HepG2 (cell line): ENCODE measurements at regions not wholly inside any gene's neighbourhood (a gene's known extent, or its start where the extent isn't known, plus 50 kb on each side); places are given as distances from the start of the nearest gene placed in this dataset.

ENCODE experiments used
- ATAC-seq: fragments of 200-7000 bp; cut with Tn5 transposase; 3 replicates; pipeline ENCODE4 v1.9.1; 2020; ENCODE audit warnings: mild to moderate bottlenecking, moderate library complexity
- BruUV-seq: library from RNA; stranded (reverse); fragments of 400-500 nt; replicated peaks from 2 replicates; lab custom pipeline; 2021; lab: Mats Ljungman, UMichigan
- CTCF ChIA-PET: fragments of 300-600 bp; formaldehyde crosslinking; extraction: SDS; loops from one replicate; lab custom pipeline; 2021; ENCODE audit warnings: low total read pairs, inconsistent platforms, low intra/inter-chr PET ratio; lab: Yijun Ruan, JAX
- POLR2A ChIA-PET: fragments of 350-600 bp; sonication (Branson Sonifier 250); formaldehyde crosslinking; loops from one replicate; lab custom pipeline; 2020; ENCODE audit warnings: antibody characterized with exemption, inconsistent platforms; lab: Yijun Ruan, JAX
- DNase-seq: peaks from one replicate; pipeline ENCODE4 v3.0.0-alpha.2; 2015; ENCODE audit warnings: low spot score
- FAIRE-seq: peaks from 3 replicates; lab custom pipeline; 2011; peaks lifted over from hg19 to GRCh38; lab: Jason Lieb, UNC
- H2AFZ ChIP-seq: one replicate; pipeline ENCODE4 v1.6.1; 2011; ENCODE audit warnings: low read length, inconsistent platforms
- H3K27ac ChIP-seq: fragments of 300-600 bp; 3 replicates; pipeline ENCODE4 v1.8.0; 2011; ENCODE audit warnings: mixed run types, mild to moderate bottlenecking, mixed read lengths, low read length, inconsistent platforms; ENCODE audit not compliant: insufficient read depth; ENCODE audit errors: extremely low read length
- H3K27me3 ChIP-seq, 2 experiments: fragments of 200-600 bp in 1 of 2; 2 replicates in 1 of 2; 3 replicates in 1 of 2; pipeline versions ENCODE4 v1.6.0 to v1.8.0; 2011; ENCODE audit warnings: low read length in 2 of 2, mild to moderate bottlenecking in 2 of 2, moderate library complexity in 2 of 2, inconsistent platforms in 1 of 2; ENCODE audit not compliant: insufficient read depth in 2 of 2, control insufficient read depth in 1 of 2
- H3K36me3 ChIP-seq, 2 experiments: fragments of 200-600 bp in 1 of 2; replicated peaks in 1 of 2; 2 replicates in 1 of 2; 3 replicates in 1 of 2; pipeline versions ENCODE4 v1.5.1 to v1.8.0; 2011; ENCODE audit warnings: low read length in 2 of 2, inconsistent platforms in 1 of 2; ENCODE audit not compliant: insufficient read depth in 2 of 2, control insufficient read depth in 1 of 2
- H3K4me1 ChIP-seq: 2 replicates; pipeline ENCODE4 v1.5.1; 2012; ENCODE audit warnings: low read length, inconsistent platforms; ENCODE audit not compliant: insufficient read depth
- H3K4me2 ChIP-seq: 2 replicates; pipeline ENCODE4 v1.6.0; 2011; ENCODE audit warnings: low read depth, low read length, inconsistent platforms
- H3K4me3 ChIP-seq, 3 experiments: fragments of 200-600 bp in 1 of 3; sonication (generic), shearing (Covaris generic) in 1 of 3; replicated peaks in 1 of 3; 2 replicates each; pipeline ENCODE4 v1.5.1; 2011 to 2016; ENCODE audit warnings: low read length in 3 of 3, inconsistent platforms in 2 of 3, low read depth in 2 of 3, mild to moderate bottlenecking in 2 of 3, control low read depth in 1 of 3, mixed read lengths in 1 of 3; ENCODE audit not compliant: insufficient read depth in 1 of 3
- H3K79me2 ChIP-seq: one replicate; pipeline ENCODE4 v1.6.1; 2011; ENCODE audit warnings: low read length, inconsistent platforms; ENCODE audit not compliant: insufficient read depth
- H3K9ac ChIP-seq: 2 replicates; pipeline ENCODE4 v1.6.0; 2011; ENCODE audit warnings: mild to moderate bottlenecking, low read depth, low read length, inconsistent platforms; ENCODE audit not compliant: insufficient read depth
- H3K9me3 ChIP-seq: 2 replicates; pipeline ENCODE4 v1.5.1; 2012; ENCODE audit warnings: mild to moderate bottlenecking, low read length
- H4K20me1 ChIP-seq: 2 replicates; pipeline ENCODE4 v1.6.0; 2011; ENCODE audit warnings: inconsistent platforms, mild to moderate bottlenecking, low read length, moderate library complexity; ENCODE audit not compliant: insufficient read depth
- EED ChIP-seq: sonication (generic); formaldehyde crosslinking; IDR thresholded peaks from 2 replicates; pipeline ENCODE4 v1.5.0; 2020; ENCODE audit warnings: mild to moderate bottlenecking, missing genetic modification reagents
- ELF3 ChIP-seq: IDR thresholded peaks from 2 replicates; pipeline ENCODE4 v1.6.1; 2016; ENCODE audit warnings: missing genetic modification reagents, missing compliant biosample characterization
- GABPA ChIP-seq, 2 experiments: IDR thresholded peaks; 2 replicates each; pipeline ENCODE4 v1.6.1; 2011 to 2016; ENCODE audit warnings: low read depth in 2 of 2, low read length in 1 of 2, missing biosample characterization in 1 of 2, missing genetic modification characterization in 1 of 2
- HMG20B ChIP-seq: conservative IDR thresholded peaks from 2 replicates; pipeline ENCODE4 v1.6.1; 2016; ENCODE audit warnings: missing genetic modification reagents, missing compliant biosample characterization
- HNRNPUL1 ChIP-seq: fragments of 200-400 bp; formaldehyde crosslinking; IDR thresholded peaks from 2 replicates; pipeline ENCODE4 v1.6.1; 2017; ENCODE audit warnings: low read depth, mild to moderate bottlenecking, low read length, moderate library complexity
- MAF1 ChIP-seq: sonication (generic); formaldehyde crosslinking; IDR thresholded peaks from 2 replicates; pipeline ENCODE4 v1.5.0; 2020; ENCODE audit warnings: missing genetic modification reagents, borderline replicate concordance
- NFRKB ChIP-seq: fragments of 450-650 bp; IDR thresholded peaks from 2 replicates; pipeline ENCODE4 v1.6.1; 2017
- POLR2A ChIP-seq, 2 experiments: IDR thresholded peaks; 2 replicates each; pipeline ENCODE4 v1.6.1; 2011; ENCODE audit warnings: low read depth in 2 of 2, low read length in 2 of 2, mild to moderate bottlenecking in 1 of 2, moderate library complexity in 1 of 2; ENCODE audit not compliant: insufficient read depth in 1 of 2
- RXRA ChIP-seq: sonication (generic); formaldehyde crosslinking; IDR thresholded peaks from 2 replicates; pipeline ENCODE4 v1.5.1; 2020; ENCODE audit warnings: missing genetic modification reagents
- SIN3B ChIP-seq: fragments of 150-350 bp; IDR thresholded peaks from 2 replicates; pipeline ENCODE4 v1.6.1; 2014; ENCODE audit warnings: low read length
- ZBTB38 ChIP-seq: sonication (generic); formaldehyde crosslinking; IDR thresholded peaks from 2 replicates; pipeline ENCODE4 v1.5.1; 2020; ENCODE audit warnings: mild to moderate bottlenecking, missing genetic modification reagents
- ZNF556 ChIP-seq: sonication (generic); formaldehyde crosslinking; IDR thresholded peaks from 2 replicates; pipeline ENCODE4 v1.4.0; 2020; ENCODE audit warnings: mild to moderate bottlenecking, missing genetic modification reagents, borderline replicate concordance
- ZNF83 ChIP-seq: sonication (generic); formaldehyde crosslinking; IDR thresholded peaks from 2 replicates; pipeline ENCODE4 v1.4.0; 2020; ENCODE audit warnings: missing genetic modification reagents, mild to moderate bottlenecking, borderline replicate concordance
- ZSCAN22 ChIP-seq: sonication (generic); formaldehyde crosslinking; IDR thresholded peaks from 2 replicates; pipeline ENCODE4 v1.4.0; 2020; ENCODE audit warnings: mild to moderate bottlenecking, missing genetic modification reagents
- in situ Hi-C: cut with HindIII; loops from 2 replicates; pipeline ENCODE4 v1.10.0; 2017; ENCODE audit warnings: low pct_unique_long_range_greater_than_20kb; ENCODE audit not compliant: extremely low pct_ligation_motif_present
- intact Hi-C: fragments of 100-400 bp; cut with micrococcal nuclease; formaldehyde crosslinking; loops from one replicate; pipeline ENCODE4 v1.10.0; 2022; ENCODE audit not compliant: unreplicated experiment
- TF ChIP-seq, protein P1 (sequence below): sonication (generic); formaldehyde crosslinking; IDR thresholded peaks from 2 replicates; pipeline ENCODE4 v1.5.0; 2020; ENCODE audit warnings: mild to moderate bottlenecking, missing genetic modification reagents
- TF ChIP-seq, protein P2 (sequence below): sonication (generic); formaldehyde crosslinking; IDR thresholded peaks from 2 replicates; pipeline ENCODE4 v1.4.0; 2020; ENCODE audit warnings: missing genetic modification reagents
- TF ChIP-seq, protein P3 (sequence below): sonication (generic); formaldehyde crosslinking; IDR thresholded peaks from 2 replicates; pipeline ENCODE4 v1.8.1; 2023; ENCODE audit warnings: mild to moderate bottlenecking, missing genetic modification reagents, borderline replicate concordance
- TF ChIP-seq, protein P4 (sequence below): sonication (generic); formaldehyde crosslinking; IDR thresholded peaks from 2 replicates; pipeline ENCODE4 v1.4.0; 2020; ENCODE audit warnings: missing genetic modification reagents, low read depth, mild to moderate bottlenecking, borderline replicate concordance

DNA sequence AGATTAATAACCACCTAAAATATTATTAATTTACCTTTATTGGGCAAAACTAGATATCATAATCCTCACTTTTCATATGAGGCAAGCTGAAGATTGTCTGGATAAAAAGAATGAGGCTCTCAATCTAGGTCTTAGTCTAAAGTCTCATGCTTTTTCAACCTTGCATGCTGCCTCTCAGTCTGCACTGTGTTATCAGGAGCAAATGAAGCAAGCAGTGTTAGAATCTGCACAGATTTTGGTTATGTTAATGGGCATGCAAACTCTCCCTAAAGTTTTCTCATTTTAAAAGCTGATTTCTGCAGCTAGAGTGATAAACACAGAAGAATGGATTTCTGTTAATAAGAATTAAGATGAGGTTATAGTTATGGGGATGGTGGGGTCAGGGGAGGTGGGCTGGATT lies 350.7 kb upstream of the C11orf87 start:
- Histone ChIP-seq H3K4me3 (no peak overlapping the region), H3K79me2 (no peaks in the 10 kb centered on the region), H3K27me3 (no peaks in the 10 kb centered on the region; a peak in 1 of 5 replicates), H3K4me2 (no peak overlapping the region), H2AFZ (no peak overlapping the region), H3K9ac (no peak overlapping the region), H3K9me3 (no peaks in the 10 kb centered on the region), H3K36me3 (no peaks in the 10 kb centered on the region), H3K4me1 (no peaks in the 10 kb centered on the region), H4K20me1 (no peaks in the 10 kb centered on the region), H3K27ac (no peak overlapping the region)
- FAIRE-seq (no peak), ATAC-seq (no peak), DNase-seq (no peak)
- ChIA-PET POLR2A (no interaction called here), CTCF (no interaction called here)
- in situ Hi-C loops (no loop called here), intact Hi-C loops (no loop called here)
- TF ChIP-seq, protein P1, sequence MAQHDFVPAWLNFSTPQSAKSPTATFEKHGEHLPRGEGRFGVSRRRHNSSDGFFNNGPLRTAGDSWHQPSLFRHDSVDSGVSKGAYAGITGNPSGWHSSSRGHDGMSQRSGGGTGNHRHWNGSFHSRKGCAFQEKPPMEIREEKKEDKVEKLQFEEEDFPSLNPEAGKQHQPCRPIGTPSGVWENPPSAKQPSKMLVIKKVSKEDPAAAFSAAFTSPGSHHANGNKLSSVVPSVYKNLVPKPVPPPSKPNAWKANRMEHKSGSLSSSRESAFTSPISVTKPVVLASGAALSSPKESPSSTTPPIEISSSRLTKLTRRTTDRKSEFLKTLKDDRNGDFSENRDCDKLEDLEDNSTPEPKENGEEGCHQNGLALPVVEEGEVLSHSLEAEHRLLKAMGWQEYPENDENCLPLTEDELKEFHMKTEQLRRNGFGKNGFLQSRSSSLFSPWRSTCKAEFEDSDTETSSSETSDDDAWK, result no peak
- no peak for TF ChIP-seq HMG20B (CRISPR knock-in tag)
- no peak for TF ChIP-seq GABPA (IDR thresholded peaks at IDR 0.05; ENCODE audit: low read depth, low read length)
- TF ChIP-seq GABPA (CRISPR knock-in tag; IDR thresholded peaks at IDR 0.05; ENCODE audit: low read depth), result no peak
- no peak for TF ChIP-seq EED (CRISPR knock-in tag)
- TF ChIP-seq, protein P2, sequence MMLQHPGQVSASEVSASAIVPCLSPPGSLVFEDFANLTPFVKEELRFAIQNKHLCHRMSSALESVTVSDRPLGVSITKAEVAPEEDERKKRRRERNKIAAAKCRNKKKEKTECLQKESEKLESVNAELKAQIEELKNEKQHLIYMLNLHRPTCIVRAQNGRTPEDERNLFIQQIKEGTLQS (CRISPR knock-in tag), result no peak
- no peak for TF ChIP-seq ZNF83
- TF ChIP-seq, protein P3, sequence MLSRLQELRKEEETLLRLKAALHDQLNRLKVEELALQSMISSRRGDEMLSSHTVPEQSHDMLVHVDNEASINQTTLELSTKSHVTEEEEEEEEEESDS, result no peak
- no peak for TF ChIP-seq ZNF556 (CRISPR knock-in tag)
- no peak for TF ChIP-seq HNRNPUL1
- no peak for TF ChIP-seq SIN3B
- no peak for TF ChIP-seq ZBTB38
- no peak for TF ChIP-seq ZSCAN22 (CRISPR knock-in tag)
- no peak for TF ChIP-seq MAF1
- no peak for TF ChIP-seq NFRKB
- TF ChIP-seq ELF3 (CRISPR knock-in tag), result no peak
- TF ChIP-seq, protein P4, sequence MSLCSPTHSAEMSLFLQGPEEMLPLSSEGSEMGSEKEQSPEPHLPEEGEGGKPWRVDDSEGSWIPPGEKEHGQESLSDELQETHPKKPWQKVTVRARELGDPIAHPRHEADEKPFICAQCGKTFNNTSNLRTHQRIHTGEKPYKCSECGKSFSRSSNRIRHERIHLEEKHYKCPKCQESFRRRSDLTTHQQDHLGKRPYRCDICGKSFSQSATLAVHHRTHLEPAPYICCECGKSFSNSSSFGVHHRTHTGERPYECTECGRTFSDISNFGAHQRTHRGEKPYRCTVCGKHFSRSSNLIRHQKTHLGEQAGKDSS, result no peak
- TF ChIP-seq POLR2A (IDR thresholded peaks at IDR 0.05; ENCODE audit: insufficient read depth in 1 of 2, low read depth in 2 of 2, low read length in 2 of 2), result no peak
- no peak for TF ChIP-seq RXRA
- BruUV-seq, result no TSS peak
